ENCODE measurements at regions not wholly inside any gene's neighbourhood (a gene's known extent, or its start where the extent isn't known, plus 50 kb on each side); places are given as distances from the start of the nearest gene placed in this dataset.

DNA sequence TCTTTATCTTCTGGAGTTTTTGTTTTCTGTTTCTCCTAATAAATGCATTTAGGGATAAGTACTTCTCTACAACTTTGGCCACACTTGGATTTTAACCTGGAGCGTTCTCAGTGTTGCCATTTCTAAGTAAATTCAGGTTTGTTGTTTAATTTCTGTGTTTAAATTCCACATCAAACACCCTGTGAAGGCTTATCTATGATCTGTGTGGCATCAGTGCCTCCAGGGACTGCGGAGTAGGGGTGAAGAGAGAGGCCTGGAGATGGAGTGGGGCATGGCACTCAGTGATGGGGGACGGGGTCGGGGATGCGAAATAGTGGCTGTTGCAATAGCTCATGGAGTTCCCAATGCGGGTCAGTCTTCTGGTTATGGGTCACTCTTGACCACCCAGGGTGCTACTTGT lies 294.8 kb downstream of the HS3ST3B1 start:
- 86 to 90% methylated on average over 6 of the region's 6 CpGs for WGBS, 2 donors
- Histone ChIP-seq H3K9me3 (no peaks in the 10 kb centered on the region), H3K36me3 (no peaks in the 10 kb centered on the region)

DNA sequence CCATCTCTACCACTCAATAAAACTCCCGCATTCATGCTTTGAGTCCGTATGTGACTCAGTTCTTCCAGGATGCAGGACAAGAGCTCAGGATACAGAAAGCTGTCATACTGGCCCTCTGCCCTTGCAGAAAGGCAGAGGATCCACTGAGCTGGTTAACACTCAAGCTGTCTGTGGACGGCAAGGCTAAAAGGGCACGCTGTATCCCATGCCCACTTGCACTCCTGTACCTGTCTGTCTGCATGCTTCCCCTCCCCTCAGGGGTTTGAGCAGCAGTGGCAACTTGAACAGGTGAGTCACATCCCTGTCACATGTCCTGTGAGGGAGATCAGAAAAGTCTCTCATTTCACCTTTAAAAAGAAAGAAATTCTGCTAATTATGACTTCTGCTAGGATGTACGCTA lies 293.8 kb downstream of the HS3ST3B1 start:
- WGBS, 2 donors, result 75 to 88% methylated on average over 2 to 5 of the region's 5 CpGs
- intact Hi-C loops (cut with DNase I), result no loop called here
- H3K9me3 ChIP-seq, result no peaks in the 10 kb centered on the region
- no peaks in the 10 kb centered on the region for H3K36me3 ChIP-seq
- H3K4me3 ChIP-seq, result no peak overlapping the region
- H3K4me1 ChIP-seq, result no peaks in the 10 kb centered on the region
- DNase-seq, result no peak
- no peak for TF ChIP-seq POLR2A (IDR thresholded peaks at IDR 0.05)
- no peak overlapping the region for H3K27ac ChIP-seq
- H3K27me3 ChIP-seq, result peaks cover 0 to 31% (median 0%) of the 10 kb centered on the region in 4 donors

More for the DNA sequence above, 294.8 kb downstream of the HS3ST3B1 start:
- TF ChIP-seq, protein P1, sequence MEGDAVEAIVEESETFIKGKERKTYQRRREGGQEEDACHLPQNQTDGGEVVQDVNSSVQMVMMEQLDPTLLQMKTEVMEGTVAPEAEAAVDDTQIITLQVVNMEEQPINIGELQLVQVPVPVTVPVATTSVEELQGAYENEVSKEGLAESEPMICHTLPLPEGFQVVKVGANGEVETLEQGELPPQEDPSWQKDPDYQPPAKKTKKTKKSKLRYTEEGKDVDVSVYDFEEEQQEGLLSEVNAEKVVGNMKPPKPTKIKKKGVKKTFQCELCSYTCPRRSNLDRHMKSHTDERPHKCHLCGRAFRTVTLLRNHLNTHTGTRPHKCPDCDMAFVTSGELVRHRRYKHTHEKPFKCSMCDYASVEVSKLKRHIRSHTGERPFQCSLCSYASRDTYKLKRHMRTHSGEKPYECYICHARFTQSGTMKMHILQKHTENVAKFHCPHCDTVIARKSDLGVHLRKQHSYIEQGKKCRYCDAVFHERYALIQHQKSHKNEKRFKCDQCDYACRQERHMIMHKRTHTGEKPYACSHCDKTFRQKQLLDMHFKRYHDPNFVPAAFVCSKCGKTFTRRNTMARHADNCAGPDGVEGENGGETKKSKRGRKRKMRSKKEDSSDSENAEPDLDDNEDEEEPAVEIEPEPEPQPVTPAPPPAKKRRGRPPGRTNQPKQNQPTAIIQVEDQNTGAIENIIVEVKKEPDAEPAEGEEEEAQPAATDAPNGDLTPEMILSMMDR (IDR thresholded peaks at IDR 0.05), result no peak
- no peak for TF ChIP-seq POLR2A (IDR thresholded peaks at IDR 0.05)
- H3K27ac ChIP-seq, result no peak overlapping the region
- no peak for DNase-seq
- no peak overlapping the region for H3K4me3 ChIP-seq
- H3K4me1 ChIP-seq, result no peaks in the 10 kb centered on the region
- intact Hi-C loops (cut with DNase I), result no loop called here
- H3K27me3 ChIP-seq, result peaks cover 0 to 31% (median 0%) of the 10 kb centered on the region in 4 donors

DNA sequence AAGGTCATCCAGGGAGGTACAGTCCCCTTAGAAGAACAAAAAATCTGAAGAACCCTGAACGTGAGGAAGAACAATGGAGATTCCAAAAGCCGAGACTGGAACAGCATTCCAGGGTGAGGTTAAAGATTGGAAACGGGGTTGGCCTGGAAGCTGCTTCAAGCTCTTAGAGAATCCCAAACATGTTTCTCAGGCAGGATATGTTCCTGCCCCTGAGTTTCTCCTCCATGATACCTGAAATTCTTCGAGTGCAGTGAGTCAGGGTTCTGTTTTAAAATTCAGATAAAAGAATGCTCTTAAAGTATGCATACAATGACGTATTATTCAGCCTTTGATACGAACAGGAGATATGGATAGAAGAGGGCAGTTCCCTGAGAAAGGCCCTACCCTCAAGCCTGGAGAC lies 293.1 kb downstream of the HS3ST3B1 start:
- DNase-seq, result no peak
- H3K4me1 ChIP-seq, result no peaks in the 10 kb centered on the region
- WGBS, 2 donors, result 63 to 83% methylated on average over 6 of the region's 6 CpGs
- peaks cover 0 to 31% (median 0%) of the 10 kb centered on the region in 4 donors for H3K27me3 ChIP-seq
- no peaks in the 10 kb centered on the region for H3K36me3 ChIP-seq
- TF ChIP-seq, protein P1 (IDR thresholded peaks at IDR 0.05), result no peak
- TF ChIP-seq POLR2A (IDR thresholded peaks at IDR 0.05), result no peak
- H3K27ac ChIP-seq, result no peak overlapping the region
- no peak overlapping the region for H3K4me3 ChIP-seq
- no peaks in the 10 kb centered on the region for H3K9me3 ChIP-seq
- intact Hi-C loops (cut with DNase I), result no loop called here

DNA sequence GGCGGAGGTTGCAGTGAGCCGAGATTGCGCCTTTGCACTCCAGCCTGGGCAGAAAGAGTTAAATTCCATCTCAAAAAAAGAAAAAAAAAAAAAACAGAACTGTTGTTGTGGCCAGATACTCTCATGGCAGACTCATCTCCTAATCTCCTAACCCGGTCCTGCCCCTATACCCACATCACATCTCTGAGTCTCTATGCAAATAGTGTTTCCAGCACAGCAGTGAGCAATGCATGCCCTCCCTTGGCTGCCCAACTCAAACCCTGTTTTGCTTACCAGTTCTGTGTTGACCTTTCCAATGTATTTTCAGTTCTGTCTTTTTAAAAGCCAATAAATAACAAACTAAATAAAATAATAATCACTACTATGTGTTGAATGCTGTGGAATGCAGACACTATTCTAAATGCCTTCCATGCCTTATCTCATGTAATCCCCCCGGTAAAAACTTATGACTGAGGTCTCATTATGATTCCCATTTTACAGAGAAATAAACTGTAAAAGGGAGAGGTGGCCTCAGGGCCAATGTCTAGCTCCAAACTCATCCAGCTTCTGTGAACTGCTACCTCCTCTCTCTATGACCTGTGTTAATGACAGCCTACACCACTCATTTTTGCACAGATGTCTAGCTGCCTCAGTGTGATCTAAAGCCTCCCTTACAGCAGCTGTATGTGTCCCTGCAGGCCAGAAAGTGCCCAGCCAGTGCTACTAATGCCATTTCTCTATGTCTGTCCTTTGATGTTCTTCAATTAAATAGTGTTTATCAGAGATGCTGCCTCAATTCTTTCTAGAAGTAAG lies 289.8 kb downstream of the HS3ST3B1 start:
- no peak overlapping the region for H3K27ac ChIP-seq
- 55 to 81% methylated on average over 2 to 5 of the region's 5 CpGs for WGBS, 2 donors
- no peak overlapping the region for H3K4me3 ChIP-seq
- no peaks in the 10 kb centered on the region for H3K4me1 ChIP-seq
- DNase-seq, result no peak
- peaks cover 0 to 14% (median 0%) of the 10 kb centered on the region in 4 donors for H3K27me3 ChIP-seq
- H3K9me3 ChIP-seq, result no peaks in the 10 kb centered on the region
- no peaks in the 10 kb centered on the region for H3K36me3 ChIP-seq
- no peak for TF ChIP-seq POLR2A (IDR thresholded peaks at IDR 0.05)
- TF ChIP-seq, protein P1 (IDR thresholded peaks at IDR 0.05), result no peak
- intact Hi-C loops (cut with DNase I), result no loop called here

DNA sequence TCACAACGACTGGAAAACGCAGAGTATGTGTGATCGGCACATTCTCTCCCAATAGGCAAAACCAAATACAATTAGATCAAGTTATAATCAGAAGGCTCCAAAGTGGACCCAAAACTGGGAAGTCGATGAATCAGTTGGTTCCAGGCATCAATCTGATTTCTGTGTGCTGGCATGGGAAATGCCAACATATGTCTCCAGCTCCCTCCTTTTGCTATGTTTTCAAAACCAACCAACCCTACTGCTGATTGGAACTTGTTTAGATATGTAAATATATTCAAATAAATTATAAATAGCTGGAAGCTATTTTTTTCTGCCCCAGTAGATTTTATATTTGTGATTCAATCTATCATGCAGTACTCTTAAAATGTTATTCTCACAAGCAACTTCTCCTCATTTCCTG lies 284.2 kb downstream of the HS3ST3B1 start:
- TF ChIP-seq, protein P1 (IDR thresholded peaks at IDR 0.05), result no peak
- no peak for TF ChIP-seq POLR2A (IDR thresholded peaks at IDR 0.05)
- no peaks in the 10 kb centered on the region for H3K36me3 ChIP-seq
- intact Hi-C loops (cut with DNase I), result no loop called here
- H3K9me3 ChIP-seq, result no peaks in the 10 kb centered on the region
- no peaks in the 10 kb centered on the region for H3K4me1 ChIP-seq
- H3K4me3 ChIP-seq, result no peak overlapping the region
- WGBS, 2 donors, result 81 to 83% methylated on average over 4 of the region's 4 CpGs
- DNase-seq, result no peak
- H3K27me3 ChIP-seq, result no peaks in the 10 kb centered on the region
- H3K27ac ChIP-seq, result no peak overlapping the region
